Trophoblast cell (in vitro differentiated cells and primary cell): ENCODE measurements at regions not wholly inside any gene's neighbourhood (a gene's known extent, or its start where the extent isn't known, plus 50 kb on each side); places are given as distances from the start of the nearest gene placed in this dataset.
A peak's percentile ranks its signal among the peaks of the same experiment; 100 is the strongest.

Experiments used
- DNase-seq, 2 donors: peaks; one replicate each; pipeline ENCODE4 v3.0.0-alpha.2; 2016
- H2AFZ ChIP-seq: 2 replicates; pipeline ENCODE4 v1.6.1; 2013; ENCODE audit warnings: low read length, moderate library complexity, mild to moderate bottlenecking; ENCODE audit not compliant: insufficient read depth, poor library complexity
- H2AK5ac ChIP-seq: 2 replicates; pipeline ENCODE4 v1.6.1; 2013; ENCODE audit warnings: mild to moderate bottlenecking, low read length
- H2BK120ac ChIP-seq: 2 replicates; pipeline ENCODE4 v1.6.1; 2013; ENCODE audit warnings: low read length, mild to moderate bottlenecking, moderate library complexity; ENCODE audit not compliant: insufficient read depth, poor library complexity
- H2BK12ac ChIP-seq: 2 replicates; pipeline ENCODE4 v1.6.1; 2013; ENCODE audit warnings: mild to moderate bottlenecking, low read length, moderate library complexity
- H2BK5ac ChIP-seq: 2 replicates; pipeline ENCODE4 v1.6.1; 2013; ENCODE audit warnings: low read length, low read depth, moderate library complexity, mild to moderate bottlenecking; ENCODE audit not compliant: poor library complexity
- H3K14ac ChIP-seq: 2 replicates; pipeline ENCODE4 v1.6.1; 2013; ENCODE audit warnings: mild to moderate bottlenecking, low read length
- H3K18ac ChIP-seq: 2 replicates; pipeline ENCODE4 v1.6.1; 2013; ENCODE audit warnings: mild to moderate bottlenecking, low read length
- H3K23ac ChIP-seq: 2 replicates; pipeline ENCODE4 v1.6.1; 2013; ENCODE audit warnings: low read length
- H3K27ac ChIP-seq: 2 replicates; pipeline ENCODE4 v1.5.1; 2013; ENCODE audit warnings: low read depth, mild to moderate bottlenecking, inconsistent platforms, low read length, moderate library complexity
- H3K27me3 ChIP-seq: 2 replicates; pipeline ENCODE4 v1.6.1; 2013; ENCODE audit warnings: inconsistent platforms, mild to moderate bottlenecking, low read length, moderate library complexity; ENCODE audit not compliant: insufficient read depth
- H3K36me3 ChIP-seq, 2 experiments: 1 replicate in 1 of 2; 2 replicates in 1 of 2; pipeline ENCODE4 v1.6.1; 2013; ENCODE audit warnings: low read length in 2 of 2, mild to moderate bottlenecking in 2 of 2, moderate library complexity in 1 of 2; ENCODE audit not compliant: insufficient read depth in 2 of 2, control insufficient read depth in 1 of 2
- H3K4ac ChIP-seq: 2 replicates; pipeline ENCODE4 v1.6.1; 2013; ENCODE audit warnings: low read depth, mild to moderate bottlenecking, low read length, moderate library complexity
- H3K4me1 ChIP-seq, 2 experiments: 1 replicate in 1 of 2; 2 replicates in 1 of 2; pipeline ENCODE4 v1.6.1; 2013; ENCODE audit warnings: low read length in 2 of 2, mild to moderate bottlenecking in 2 of 2, moderate library complexity in 1 of 2; ENCODE audit not compliant: insufficient read depth in 2 of 2, control insufficient read depth in 1 of 2
- H3K4me2 ChIP-seq: 2 replicates; pipeline ENCODE4 v1.6.1; 2013; ENCODE audit warnings: inconsistent platforms, mild to moderate bottlenecking, low read length, moderate library complexity
- H3K4me3 ChIP-seq: 2 replicates; pipeline ENCODE4 v1.5.1; 2013; ENCODE audit warnings: mild to moderate bottlenecking, low read depth, low read length, inconsistent platforms
- H3K79me1 ChIP-seq: one replicate; pipeline ENCODE4 v1.6.1; 2013; ENCODE audit warnings: low read length
- H3K79me2 ChIP-seq: 2 replicates; pipeline ENCODE4 v1.6.1; 2013; ENCODE audit warnings: low read length, mild to moderate bottlenecking; ENCODE audit not compliant: control insufficient read depth, insufficient read depth, poor library complexity
- H3K9ac ChIP-seq: 2 replicates; pipeline ENCODE4 v1.6.1; 2013; ENCODE audit warnings: mild to moderate bottlenecking, low read length
- H3K9me3 ChIP-seq: 2 replicates; pipeline ENCODE4 v1.6.1; 2013; ENCODE audit warnings: low read depth, mild to moderate bottlenecking, control low read depth, inconsistent platforms, low read length; ENCODE audit not compliant: insufficient read depth
- H4K12ac ChIP-seq: 2 replicates; pipeline ENCODE4 v1.6.1; 2013; ENCODE audit warnings: low read depth, mild to moderate bottlenecking, low read length, moderate library complexity
- H4K8ac ChIP-seq: 2 replicates; pipeline ENCODE4 v1.6.1; 2013; ENCODE audit warnings: low read depth, mild to moderate bottlenecking, low read length, moderate library complexity
- H4K91ac ChIP-seq: one replicate; pipeline ENCODE4 v1.6.1; 2013; ENCODE audit warnings: low read depth, mild to moderate bottlenecking, low read length, moderate library complexity
- WGBS: extraction: QIAGEN DNeasy Blood & Tissue Kit; methylation state at CpG from one replicate; pipeline ENCODE4 v1.1.7; 2013; ENCODE audit warnings: missing lambda C conversion rate; ENCODE audit not compliant: insufficient read length, insufficient coverage; ENCODE audit errors: extremely low coverage; 5-methylcytosine and 5-hydroxymethylcytosine counted together

DNA sequence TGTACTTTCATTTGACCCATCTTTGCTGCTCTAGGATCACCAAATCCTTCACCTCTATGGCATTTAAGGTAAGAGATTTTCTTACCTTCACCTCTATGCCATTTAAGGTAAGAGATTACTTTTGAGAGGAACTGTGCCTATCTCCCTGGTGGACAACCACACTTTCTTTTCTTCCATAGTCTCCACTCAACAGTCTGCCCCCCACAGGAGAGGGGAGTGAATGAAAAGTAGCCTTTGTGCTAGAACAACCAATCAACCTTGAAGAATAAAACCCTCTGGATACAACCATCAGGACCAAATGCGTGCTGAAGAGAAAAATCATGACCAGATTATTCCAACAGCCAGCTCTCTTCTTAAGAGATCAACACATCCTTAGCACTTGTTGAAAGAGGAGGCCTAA, 258.6 kb upstream of the TMPO start:
- no peaks in the 10 kb centered on the region for H3K79me2 ChIP-seq
- H2BK12ac ChIP-seq = no peak overlapping the region
- H3K27me3 ChIP-seq = no peaks in the 10 kb centered on the region
- H3K18ac ChIP-seq = no peak overlapping the region
- no peaks in the 10 kb centered on the region for H3K79me1 ChIP-seq
- no peak overlapping the region for H2AK5ac ChIP-seq
- H3K14ac ChIP-seq = no peak overlapping the region
- H3K9ac ChIP-seq = no peak overlapping the region
- no peaks in the 10 kb centered on the region for H3K4me1 ChIP-seq
- no peak for DNase-seq
- H3K9me3 ChIP-seq = no peaks in the 10 kb centered on the region
- no peak overlapping the region for H3K23ac ChIP-seq
- no peak overlapping the region for H4K8ac ChIP-seq
- WGBS = no CpG with 5 or more reads among the region's 1 CpG
- no peak overlapping the region for H3K4me2 ChIP-seq
- H2AFZ ChIP-seq = no peak overlapping the region
- H3K4me3 ChIP-seq = no peak overlapping the region
- H3K4ac ChIP-seq = no peak overlapping the region
- H3K36me3 ChIP-seq = no peaks in the 10 kb centered on the region
- no peak overlapping the region for H4K12ac ChIP-seq
- no peak overlapping the region for H4K91ac ChIP-seq
- H2BK5ac ChIP-seq = no peak overlapping the region
- H3K27ac ChIP-seq = no peak overlapping the region
- H2BK120ac ChIP-seq = no peak overlapping the region

DNA sequence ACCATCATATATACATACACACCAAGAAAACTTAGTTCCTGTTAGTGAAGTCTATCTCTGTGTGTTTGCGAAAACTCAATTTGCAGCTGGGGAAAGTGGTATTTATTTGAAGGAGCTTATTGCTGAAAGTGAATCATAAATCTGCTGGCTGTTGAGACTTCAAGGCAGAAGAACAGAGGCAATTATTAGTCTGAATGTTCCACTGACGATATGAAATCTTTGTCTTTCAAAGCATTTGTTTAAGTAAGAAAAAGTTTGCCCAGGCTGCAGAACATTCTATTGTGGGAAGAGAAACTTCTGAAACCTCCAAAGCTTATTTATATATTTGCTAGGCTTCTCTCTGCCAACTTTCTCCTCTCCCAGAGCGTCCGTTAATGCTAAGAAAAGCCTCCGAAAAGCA, 255.7 kb upstream of the TMPO start:
- H3K4me1 ChIP-seq = no peaks in the 10 kb centered on the region
- no peak overlapping the region for H2BK5ac ChIP-seq
- no peak overlapping the region for H4K8ac ChIP-seq
- H2BK120ac ChIP-seq = no peak overlapping the region
- no peaks in the 10 kb centered on the region for H3K27me3 ChIP-seq
- no peaks in the 10 kb centered on the region for H3K9me3 ChIP-seq
- WGBS = no CpG with 5 or more reads among the region's 5 CpGs
- no peak for DNase-seq
- H3K23ac ChIP-seq = no peak overlapping the region
- H3K79me1 ChIP-seq = no peaks in the 10 kb centered on the region
- H2AK5ac ChIP-seq = no peak overlapping the region
- H3K4me2 ChIP-seq = no peak overlapping the region
- H3K4me3 ChIP-seq = no peak overlapping the region
- no peaks in the 10 kb centered on the region for H3K79me2 ChIP-seq
- H3K9ac ChIP-seq = no peak overlapping the region
- no peak overlapping the region for H3K27ac ChIP-seq
- H4K12ac ChIP-seq = no peak overlapping the region
- H3K18ac ChIP-seq = no peak overlapping the region
- H2AFZ ChIP-seq = no peak overlapping the region
- H3K36me3 ChIP-seq = no peaks in the 10 kb centered on the region
- H3K4ac ChIP-seq = no peak overlapping the region
- no peak overlapping the region for H3K14ac ChIP-seq
- no peak overlapping the region for H2BK12ac ChIP-seq
- no peak overlapping the region for H4K91ac ChIP-seq

DNA sequence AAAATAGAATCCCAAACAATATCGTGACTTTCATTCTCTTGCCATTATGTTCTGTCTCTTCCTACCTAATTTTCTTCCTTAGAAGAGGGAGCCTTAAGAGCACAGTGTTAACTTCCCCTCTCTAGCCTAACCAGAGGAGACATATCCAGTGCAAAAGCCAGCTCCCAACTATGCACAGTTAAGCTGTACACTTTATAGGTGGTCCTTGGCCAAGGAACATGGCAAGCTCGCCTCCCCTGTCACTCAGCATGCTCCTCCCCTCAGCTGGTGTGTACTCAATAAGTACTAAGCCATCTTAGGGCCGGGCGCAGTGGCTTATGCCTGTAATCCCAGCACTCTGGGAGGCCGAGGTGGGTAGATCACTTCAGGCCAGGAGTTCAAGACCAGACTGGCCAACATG, 255.1 kb upstream of the TMPO start:
- H3K4me2 ChIP-seq = no peak overlapping the region
- no peak overlapping the region for H2AK5ac ChIP-seq
- WGBS = no CpG with 5 or more reads among the region's 5 CpGs
- H3K4ac ChIP-seq = no peak overlapping the region
- no peak for DNase-seq
- H4K91ac ChIP-seq = no peak overlapping the region
- no peak overlapping the region for H2BK12ac ChIP-seq
- no peak overlapping the region for H2AFZ ChIP-seq
- no peak overlapping the region for H3K9ac ChIP-seq
- H3K18ac ChIP-seq = no peak overlapping the region
- no peaks in the 10 kb centered on the region for H3K79me2 ChIP-seq
- no peak overlapping the region for H3K14ac ChIP-seq
- no peak overlapping the region for H3K23ac ChIP-seq
- H3K4me1 ChIP-seq = no peaks in the 10 kb centered on the region
- H2BK120ac ChIP-seq = no peak overlapping the region
- H2BK5ac ChIP-seq = no peak overlapping the region
- H3K79me1 ChIP-seq = no peaks in the 10 kb centered on the region
- no peak overlapping the region for H3K27ac ChIP-seq
- no peak overlapping the region for H3K4me3 ChIP-seq
- no peaks in the 10 kb centered on the region for H3K9me3 ChIP-seq
- H3K36me3 ChIP-seq = no peaks in the 10 kb centered on the region
- no peak overlapping the region for H4K12ac ChIP-seq
- no peaks in the 10 kb centered on the region for H3K27me3 ChIP-seq
- H4K8ac ChIP-seq = no peak overlapping the region

DNA sequence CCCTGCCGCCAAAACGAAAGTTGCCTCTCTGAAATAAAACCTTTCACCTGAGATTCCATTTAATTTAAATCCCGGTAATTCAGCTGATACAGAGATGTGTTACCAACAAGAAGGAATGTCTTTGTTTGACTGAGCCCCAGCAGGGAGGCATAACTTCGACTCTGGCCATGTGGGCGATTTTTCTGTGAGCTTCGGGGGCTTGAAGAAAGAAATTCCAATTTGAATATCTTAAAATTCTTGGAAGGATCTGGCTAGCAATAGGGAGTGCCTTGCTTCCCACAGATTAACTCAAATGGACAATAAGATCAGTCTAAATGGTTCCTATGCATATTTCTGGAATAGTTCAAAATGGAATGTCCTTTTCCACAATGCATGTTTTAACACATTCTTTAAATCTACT, 252.5 kb upstream of the TMPO start:
- H4K12ac ChIP-seq = no peak overlapping the region
- H3K9ac ChIP-seq = no peak overlapping the region
- H3K4me1 ChIP-seq = no peaks in the 10 kb centered on the region
- no peak overlapping the region for H2AK5ac ChIP-seq
- no peak overlapping the region for H2AFZ ChIP-seq
- H3K79me1 ChIP-seq = no peaks in the 10 kb centered on the region
- H3K27ac ChIP-seq = no peak overlapping the region
- no CpG with 5 or more reads among the region's 6 CpGs for WGBS
- H2BK120ac ChIP-seq = no peak overlapping the region
- no peaks in the 10 kb centered on the region for H3K36me3 ChIP-seq
- no peak overlapping the region for H3K4ac ChIP-seq
- peak in 1 of 2 donors; percentile 11 for DNase-seq
- no peak overlapping the region for H4K91ac ChIP-seq
- H3K9me3 ChIP-seq = no peaks in the 10 kb centered on the region
- no peak overlapping the region for H2BK5ac ChIP-seq
- no peaks in the 10 kb centered on the region for H3K79me2 ChIP-seq
- H3K14ac ChIP-seq = no peak overlapping the region
- no peak overlapping the region for H3K4me3 ChIP-seq
- no peaks in the 10 kb centered on the region for H3K27me3 ChIP-seq
- H3K4me2 ChIP-seq = no peak overlapping the region
- H3K18ac ChIP-seq = no peak overlapping the region
- no peak overlapping the region for H4K8ac ChIP-seq
- H3K23ac ChIP-seq = no peak overlapping the region
- no peak overlapping the region for H2BK12ac ChIP-seq
